ENCODE measurements at regions not wholly inside any gene's neighbourhood (a gene's known extent, or its start where the extent isn't known, plus 50 kb on each side); places are given as distances from the start of the nearest gene placed in this dataset.

- H3K4me2 ChIP-seq (ENCODE audit: low read length) = no peak overlapping the region
- H3K4me1 ChIP-seq (ENCODE audit: insufficient read depth, low read length) = no peaks in the 10 kb centered on the region
- Mint-ChIP-seq H3K27me3 (ENCODE audit: low read depth, unreplicated experiment) (no peaks in the 10 kb centered on the region), H3K27ac (ENCODE audit: unreplicated experiment) (no peak overlapping the region), H3K36me3 (ENCODE audit: low read depth, unreplicated experiment) (peaks cover 1% of the 10 kb centered on the region), H3K4me3 (ENCODE audit: unreplicated experiment) (no peak overlapping the region), H3K4me1 (ENCODE audit: low read depth, unreplicated experiment) (no peaks in the 10 kb centered on the region), H3K9me3 (ENCODE audit: unreplicated experiment) (peaks cover 2% of the 10 kb centered on the region)
- no peaks in the 10 kb centered on the region for H3K27me3 ChIP-seq (ENCODE audit: insufficient read depth, low read length)
- no peak overlapping the region for H3K27ac ChIP-seq (ENCODE audit: low read depth, low read length)
- no peaks in the 10 kb centered on the region for H3K36me3 ChIP-seq (ENCODE audit: insufficient read depth, low read length)
- no peak for DNase-seq (ENCODE audit: low read depth)
- FAIRE-seq = no peak
- H2AFZ ChIP-seq (ENCODE audit: low read depth, low read length) = no peak overlapping the region
- no peaks in the 10 kb centered on the region for H3K79me2 ChIP-seq (ENCODE audit: insufficient read depth, low read length)
- no peaks in the 10 kb centered on the region for H4K20me1 ChIP-seq (ENCODE audit: insufficient read depth, low read length)
- no peaks in the 10 kb centered on the region for H3K9me3 ChIP-seq (ENCODE audit: insufficient read depth, low read depth, low read length)
- H3K9ac ChIP-seq (ENCODE audit: low read length) = no peak overlapping the region
- no peak for TF ChIP-seq CTCF (IDR thresholded peaks at IDR 0.05; ENCODE audit: insufficient read depth, low read depth, low read length)
- TF ChIP-seq EZH2 (IDR thresholded peaks at IDR 0.05; ENCODE audit: insufficient read depth, low read length) = no peak
- no peak overlapping the region for H3K4me3 ChIP-seq (ENCODE audit: insufficient read depth, low read depth, low read length)
Measured at GRCh38 chr3:161999846-162000245, 503.2 kb downstream of the OTOL1 start.

GRCh38 chr3:162007722-162008121 is 511.1 kb downstream of the OTOL1 start:
- no peak overlapping the region for H3K27ac Mint-ChIP-seq (ENCODE audit: unreplicated experiment)
- no peaks in the 10 kb centered on the region for H3K4me1 Mint-ChIP-seq (ENCODE audit: low read depth, unreplicated experiment)
- H3K4me3 Mint-ChIP-seq (ENCODE audit: unreplicated experiment) = no peak overlapping the region

More at GRCh38 chr3:162007722-162008121, 511.1 kb downstream of the OTOL1 start:
- H3K27me3 Mint-ChIP-seq (ENCODE audit: low read depth, unreplicated experiment) = no peaks in the 10 kb centered on the region
- Histone ChIP-seq H3K27me3 (ENCODE audit: insufficient read depth, low read length) (no peaks in the 10 kb centered on the region), H4K20me1 (ENCODE audit: insufficient read depth, low read length) (no peaks in the 10 kb centered on the region), H3K36me3 (ENCODE audit: insufficient read depth, low read length) (no peaks in the 10 kb centered on the region), H3K4me3 (ENCODE audit: insufficient read depth, low read depth, low read length) (no peak overlapping the region), H2AFZ (ENCODE audit: low read depth, low read length) (no peak overlapping the region), H3K4me1 (ENCODE audit: insufficient read depth, low read length) (no peaks in the 10 kb centered on the region), H3K9ac (ENCODE audit: low read length) (no peak overlapping the region), H3K9me3 (ENCODE audit: insufficient read depth, low read depth, low read length) (no peaks in the 10 kb centered on the region), H3K79me2 (ENCODE audit: insufficient read depth, low read length) (no peaks in the 10 kb centered on the region), H3K4me2 (ENCODE audit: low read length) (no peak overlapping the region), H3K27ac (ENCODE audit: low read depth, low read length) (no peak overlapping the region)
- no peaks in the 10 kb centered on the region for H3K9me3 Mint-ChIP-seq (ENCODE audit: unreplicated experiment)
- peaks cover 1% of the 10 kb centered on the region for H3K36me3 Mint-ChIP-seq (ENCODE audit: low read depth, unreplicated experiment)
- TF ChIP-seq EZH2 (IDR thresholded peaks at IDR 0.05; ENCODE audit: insufficient read depth, low read length) = no peak
- TF ChIP-seq CTCF (IDR thresholded peaks at IDR 0.05; ENCODE audit: insufficient read depth, low read depth, low read length) = no peak
- no peak for FAIRE-seq
- DNase-seq (ENCODE audit: low read depth) = no peak
